Astrocyte (in vitro differentiated cells and primary cell): ENCODE measurements at regions not wholly inside any gene's neighbourhood (a gene's known extent, or its start where the extent isn't known, plus 50 kb on each side); places are given as distances from the start of the nearest gene placed in this dataset.

Source experiments
- EZH2 ChIP-seq: IDR thresholded peaks from 2 replicates; pipeline ENCODE4 v1.6.1; 2012; ENCODE audit warnings: mild to moderate bottlenecking, low read length, inconsistent platforms; ENCODE audit not compliant: insufficient read depth
- TF ChIP-seq, protein P1 (sequence below): IDR thresholded peaks from 2 replicates; pipeline ENCODE4 v1.5.1; 2011; ENCODE audit warnings: low read depth, mild to moderate bottlenecking, inconsistent platforms, low read length, moderate library complexity; ENCODE audit not compliant: insufficient read depth

DNA sequence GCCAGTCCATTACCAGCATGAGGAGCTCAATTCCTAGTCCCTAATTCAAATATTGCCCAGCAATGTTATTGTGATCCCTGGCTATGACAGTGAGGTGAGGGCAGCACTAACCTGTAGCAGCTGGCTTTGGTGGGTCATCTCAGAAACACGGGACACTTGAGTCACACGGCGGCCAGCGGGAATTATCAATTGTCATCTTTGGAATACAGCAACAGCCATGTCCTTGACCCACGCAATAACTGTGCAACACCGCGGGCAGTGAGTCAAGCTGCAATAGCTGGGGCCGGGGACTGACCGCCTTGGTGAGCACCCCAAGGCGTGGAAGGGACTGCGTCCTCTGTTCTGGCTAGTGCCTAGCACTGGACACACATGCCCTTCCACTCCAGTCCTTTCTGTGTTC, 62.5 kb upstream of the ALDH1B1 start:
- TF ChIP-seq, protein P1, sequence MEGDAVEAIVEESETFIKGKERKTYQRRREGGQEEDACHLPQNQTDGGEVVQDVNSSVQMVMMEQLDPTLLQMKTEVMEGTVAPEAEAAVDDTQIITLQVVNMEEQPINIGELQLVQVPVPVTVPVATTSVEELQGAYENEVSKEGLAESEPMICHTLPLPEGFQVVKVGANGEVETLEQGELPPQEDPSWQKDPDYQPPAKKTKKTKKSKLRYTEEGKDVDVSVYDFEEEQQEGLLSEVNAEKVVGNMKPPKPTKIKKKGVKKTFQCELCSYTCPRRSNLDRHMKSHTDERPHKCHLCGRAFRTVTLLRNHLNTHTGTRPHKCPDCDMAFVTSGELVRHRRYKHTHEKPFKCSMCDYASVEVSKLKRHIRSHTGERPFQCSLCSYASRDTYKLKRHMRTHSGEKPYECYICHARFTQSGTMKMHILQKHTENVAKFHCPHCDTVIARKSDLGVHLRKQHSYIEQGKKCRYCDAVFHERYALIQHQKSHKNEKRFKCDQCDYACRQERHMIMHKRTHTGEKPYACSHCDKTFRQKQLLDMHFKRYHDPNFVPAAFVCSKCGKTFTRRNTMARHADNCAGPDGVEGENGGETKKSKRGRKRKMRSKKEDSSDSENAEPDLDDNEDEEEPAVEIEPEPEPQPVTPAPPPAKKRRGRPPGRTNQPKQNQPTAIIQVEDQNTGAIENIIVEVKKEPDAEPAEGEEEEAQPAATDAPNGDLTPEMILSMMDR: no peak
- no peak for TF ChIP-seq EZH2
